GM23338 (cell line): ENCODE measurements at regions not wholly inside any gene's neighbourhood (a gene's known extent, or its start where the extent isn't known, plus 50 kb on each side); places are given as distances from the start of the nearest gene placed in this dataset.

Source experiments
- ATAC-seq: fragments of 200-7000 bp; cut with Tn5 transposase; 3 replicates; pipeline ENCODE4 v1.9.1; 2020
- DNase-seq: peaks from one replicate; pipeline ENCODE4 v3.0.0-alpha.2; 2015; ENCODE audit warnings: low spot score
- H2AFZ ChIP-seq: fragments of 200-600 bp; sonication (generic); 2 replicates; pipeline ENCODE4 v1.8.0; 2016; ENCODE audit warnings: antibody characterized with exemption, mild to moderate bottlenecking, moderate library complexity
- H3F3A ChIP-seq: fragments of 200-600 bp; sonication (generic); replicated peaks from 2 replicates; pipeline ENCODE4 v1.8.0; 2017; ENCODE audit warnings: antibody characterized with exemption, mixed run types, low read depth
- H3K27ac ChIP-seq: fragments of 200-600 bp; sonication (generic); 2 replicates; pipeline ENCODE4 v1.6.1; 2016; ENCODE audit warnings: low read depth
- H3K27me3 ChIP-seq: fragments of 200-600 bp; sonication (generic); 2 replicates; pipeline ENCODE4 v1.8.0; 2016; ENCODE audit warnings: mild to moderate bottlenecking, mixed run types, moderate library complexity; ENCODE audit not compliant: insufficient read depth
- H3K36me3 ChIP-seq: fragments of 200-600 bp; sonication (generic); 2 replicates; pipeline ENCODE4 v1.8.0; 2016; ENCODE audit warnings: mild to moderate bottlenecking; ENCODE audit not compliant: insufficient read depth
- H3K4me1 ChIP-seq: fragments of 200-600 bp; sonication (generic); 2 replicates; pipeline ENCODE4 v1.8.0; 2016; ENCODE audit warnings: mild to moderate bottlenecking, moderate library complexity; ENCODE audit not compliant: insufficient read depth
- H3K4me2 ChIP-seq: fragments of 200-600 bp; sonication (generic); 2 replicates; pipeline ENCODE4 v1.7.1; 2017; ENCODE audit warnings: mixed run types
- H3K4me3 ChIP-seq: fragments of 200-600 bp; sonication (generic); 2 replicates; pipeline ENCODE4 v1.6.1; 2016; ENCODE audit warnings: mixed run types
- H3K79me2 ChIP-seq: fragments of 200-600 bp; sonication (generic); replicated peaks from 2 replicates; pipeline ENCODE4 v1.8.0; 2017; ENCODE audit warnings: mild to moderate bottlenecking; ENCODE audit not compliant: insufficient read depth
- H3K9me2 ChIP-seq: fragments of 200-600 bp; sonication (generic); 2 replicates; pipeline ENCODE4 v1.8.0; 2017; ENCODE audit not compliant: insufficient read depth
- H4K20me1 ChIP-seq: fragments of 200-600 bp; sonication (generic); replicated peaks from 2 replicates; pipeline ENCODE4 v1.8.0; 2017; ENCODE audit warnings: mild to moderate bottlenecking; ENCODE audit not compliant: insufficient read depth
- H3K27ac Mint-ChIP-seq: 2 replicates; pipeline ENCODE4 v1.8.0; 2020; ENCODE audit warnings: inconsistent platforms, mild to moderate bottlenecking, moderate library complexity, mixed read lengths
- H3K27me3 Mint-ChIP-seq: 3 replicates; pipeline ENCODE4 v1.8.0; 2022; ENCODE audit warnings: low read depth, mild to moderate bottlenecking, moderate library complexity, mixed read lengths, inconsistent platforms; ENCODE audit not compliant: insufficient read depth, poor library complexity
- H3K36me3 Mint-ChIP-seq: 3 replicates; pipeline ENCODE4 v1.8.0; 2021; ENCODE audit warnings: low read depth, mild to moderate bottlenecking, inconsistent platforms, moderate library complexity, mixed read lengths
- H3K4me1 Mint-ChIP-seq: 3 replicates; pipeline ENCODE4 v1.8.0; 2020; ENCODE audit warnings: mild to moderate bottlenecking, inconsistent platforms, mixed read lengths
- H3K4me3 Mint-ChIP-seq: 3 replicates; pipeline ENCODE4 v1.8.0; 2021; ENCODE audit warnings: moderate library complexity, mild to moderate bottlenecking, inconsistent platforms, mixed read lengths
- H3K9me3 Mint-ChIP-seq: 3 replicates; pipeline ENCODE4 v1.8.0; 2020; ENCODE audit warnings: moderate library complexity, mild to moderate bottlenecking, inconsistent platforms, mixed read lengths
- CREB1 ChIP-seq: fragments of 250-450 bp; sonication (Bioruptor Pico); IDR thresholded peaks from 2 replicates; pipeline ENCODE4 v1.5.0; 2020; ENCODE audit warnings: low read depth, mild to moderate bottlenecking, moderate library complexity
- EZH2 ChIP-seq: fragments of 200-600 bp; sonication (generic); IDR thresholded peaks from one replicate; pipeline ENCODE4 v1.8.0; 2017; ENCODE audit warnings: antibody characterized with exemption, mild to moderate bottlenecking, low read depth; ENCODE audit not compliant: unreplicated experiment
- EZH2phosphoT487 ChIP-seq: fragments of 200-600 bp; sonication (generic); IDR thresholded peaks from one replicate; pipeline ENCODE4 v1.8.1; 2018; ENCODE audit warnings: antibody characterized with exemption; ENCODE audit not compliant: unreplicated experiment
- JUNB ChIP-seq: IDR thresholded peaks from one replicate; pipeline ENCODE4 v1.6.1; 2016; ENCODE audit warnings: antibody characterized with exemption; ENCODE audit not compliant: unreplicated experiment
- NANOG ChIP-seq: IDR thresholded peaks from 2 replicates; pipeline ENCODE4 v1.6.1; 2016; ENCODE audit warnings: antibody characterized with exemption, borderline replicate concordance
- POLR2AphosphoS5 ChIP-seq: IDR thresholded peaks from 2 replicates; pipeline ENCODE4 v1.6.1; 2016; ENCODE audit warnings: antibody characterized with exemption, low read depth
- STAT1 ChIP-seq: IDR thresholded peaks from one replicate; pipeline ENCODE4 v1.6.1; 2016; ENCODE audit warnings: antibody characterized with exemption; ENCODE audit not compliant: unreplicated experiment
- ZNF114 ChIP-seq: fragments of 250-450 bp; sonication (Bioruptor Pico); IDR thresholded peaks from 2 replicates; pipeline ENCODE4 v1.5.0; 2020; ENCODE audit warnings: mild to moderate bottlenecking, moderate library complexity
- ZNF331 ChIP-seq: fragments of 250-450 bp; sonication (Bioruptor Pico); IDR thresholded peaks from 2 replicates; pipeline ENCODE4 v1.5.0; 2020; ENCODE audit warnings: low read depth, mild to moderate bottlenecking, moderate library complexity
- TF ChIP-seq, protein P1 (sequence below): IDR thresholded peaks from one replicate; pipeline ENCODE4 v1.6.1; 2018; ENCODE audit warnings: antibody characterized with exemption; ENCODE audit not compliant: unreplicated experiment
- TF ChIP-seq, protein P2 (sequence below): IDR thresholded peaks from 2 replicates; pipeline ENCODE4 v1.6.1; 2016; ENCODE audit warnings: antibody characterized with exemption
- TF ChIP-seq, protein P3 (sequence below): fragments of 250-450 bp; sonication (Bioruptor Pico); IDR thresholded peaks from 2 replicates; pipeline ENCODE4 v1.5.0; 2020; ENCODE audit warnings: mild to moderate bottlenecking, moderate library complexity

DNA sequence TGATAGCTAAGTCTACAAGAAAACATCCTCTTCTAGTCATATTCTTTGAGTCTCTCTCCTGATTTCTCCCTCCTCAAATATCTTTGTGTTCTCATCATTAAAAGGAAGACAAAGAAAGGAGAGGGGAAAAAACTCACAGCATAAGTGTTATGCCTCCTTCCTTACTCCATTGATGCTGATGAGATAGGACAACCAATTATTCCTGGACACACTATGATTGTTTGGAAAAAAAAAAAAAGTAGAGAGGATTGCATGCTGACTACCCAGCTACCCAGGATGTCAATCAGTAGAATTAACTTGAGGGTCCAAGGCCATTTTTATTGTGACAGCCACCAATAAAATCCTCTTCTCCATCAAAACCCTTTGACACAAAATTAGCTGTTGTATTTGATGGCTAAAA is 299.1 kb upstream of the CDH8 start:
- H3K9me2 ChIP-seq, result no peaks in the 10 kb centered on the region
- TF ChIP-seq JUNB (no peak), ZNF114 (CRISPR knock-in tag) (no peak), POLR2AphosphoS5 (no peak), EZH2 (no peak), ZNF331 (no peak), NANOG (no peak), CREB1 (CRISPR knock-in tag) (no peak), EZH2phosphoT487 (no peak), STAT1 (no peak)
- TF ChIP-seq, protein P1, sequence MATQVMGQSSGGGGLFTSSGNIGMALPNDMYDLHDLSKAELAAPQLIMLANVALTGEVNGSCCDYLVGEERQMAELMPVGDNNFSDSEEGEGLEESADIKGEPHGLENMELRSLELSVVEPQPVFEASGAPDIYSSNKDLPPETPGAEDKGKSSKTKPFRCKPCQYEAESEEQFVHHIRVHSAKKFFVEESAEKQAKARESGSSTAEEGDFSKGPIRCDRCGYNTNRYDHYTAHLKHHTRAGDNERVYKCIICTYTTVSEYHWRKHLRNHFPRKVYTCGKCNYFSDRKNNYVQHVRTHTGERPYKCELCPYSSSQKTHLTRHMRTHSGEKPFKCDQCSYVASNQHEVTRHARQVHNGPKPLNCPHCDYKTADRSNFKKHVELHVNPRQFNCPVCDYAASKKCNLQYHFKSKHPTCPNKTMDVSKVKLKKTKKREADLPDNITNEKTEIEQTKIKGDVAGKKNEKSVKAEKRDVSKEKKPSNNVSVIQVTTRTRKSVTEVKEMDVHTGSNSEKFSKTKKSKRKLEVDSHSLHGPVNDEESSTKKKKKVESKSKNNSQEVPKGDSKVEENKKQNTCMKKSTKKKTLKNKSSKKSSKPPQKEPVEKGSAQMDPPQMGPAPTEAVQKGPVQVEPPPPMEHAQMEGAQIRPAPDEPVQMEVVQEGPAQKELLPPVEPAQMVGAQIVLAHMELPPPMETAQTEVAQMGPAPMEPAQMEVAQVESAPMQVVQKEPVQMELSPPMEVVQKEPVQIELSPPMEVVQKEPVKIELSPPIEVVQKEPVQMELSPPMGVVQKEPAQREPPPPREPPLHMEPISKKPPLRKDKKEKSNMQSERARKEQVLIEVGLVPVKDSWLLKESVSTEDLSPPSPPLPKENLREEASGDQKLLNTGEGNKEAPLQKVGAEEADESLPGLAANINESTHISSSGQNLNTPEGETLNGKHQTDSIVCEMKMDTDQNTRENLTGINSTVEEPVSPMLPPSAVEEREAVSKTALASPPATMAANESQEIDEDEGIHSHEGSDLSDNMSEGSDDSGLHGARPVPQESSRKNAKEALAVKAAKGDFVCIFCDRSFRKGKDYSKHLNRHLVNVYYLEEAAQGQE, result no peak
- TF ChIP-seq, protein P2, sequence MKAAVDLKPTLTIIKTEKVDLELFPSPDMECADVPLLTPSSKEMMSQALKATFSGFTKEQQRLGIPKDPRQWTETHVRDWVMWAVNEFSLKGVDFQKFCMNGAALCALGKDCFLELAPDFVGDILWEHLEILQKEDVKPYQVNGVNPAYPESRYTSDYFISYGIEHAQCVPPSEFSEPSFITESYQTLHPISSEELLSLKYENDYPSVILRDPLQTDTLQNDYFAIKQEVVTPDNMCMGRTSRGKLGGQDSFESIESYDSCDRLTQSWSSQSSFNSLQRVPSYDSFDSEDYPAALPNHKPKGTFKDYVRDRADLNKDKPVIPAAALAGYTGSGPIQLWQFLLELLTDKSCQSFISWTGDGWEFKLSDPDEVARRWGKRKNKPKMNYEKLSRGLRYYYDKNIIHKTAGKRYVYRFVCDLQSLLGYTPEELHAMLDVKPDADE, result no peak
- TF ChIP-seq, protein P3, sequence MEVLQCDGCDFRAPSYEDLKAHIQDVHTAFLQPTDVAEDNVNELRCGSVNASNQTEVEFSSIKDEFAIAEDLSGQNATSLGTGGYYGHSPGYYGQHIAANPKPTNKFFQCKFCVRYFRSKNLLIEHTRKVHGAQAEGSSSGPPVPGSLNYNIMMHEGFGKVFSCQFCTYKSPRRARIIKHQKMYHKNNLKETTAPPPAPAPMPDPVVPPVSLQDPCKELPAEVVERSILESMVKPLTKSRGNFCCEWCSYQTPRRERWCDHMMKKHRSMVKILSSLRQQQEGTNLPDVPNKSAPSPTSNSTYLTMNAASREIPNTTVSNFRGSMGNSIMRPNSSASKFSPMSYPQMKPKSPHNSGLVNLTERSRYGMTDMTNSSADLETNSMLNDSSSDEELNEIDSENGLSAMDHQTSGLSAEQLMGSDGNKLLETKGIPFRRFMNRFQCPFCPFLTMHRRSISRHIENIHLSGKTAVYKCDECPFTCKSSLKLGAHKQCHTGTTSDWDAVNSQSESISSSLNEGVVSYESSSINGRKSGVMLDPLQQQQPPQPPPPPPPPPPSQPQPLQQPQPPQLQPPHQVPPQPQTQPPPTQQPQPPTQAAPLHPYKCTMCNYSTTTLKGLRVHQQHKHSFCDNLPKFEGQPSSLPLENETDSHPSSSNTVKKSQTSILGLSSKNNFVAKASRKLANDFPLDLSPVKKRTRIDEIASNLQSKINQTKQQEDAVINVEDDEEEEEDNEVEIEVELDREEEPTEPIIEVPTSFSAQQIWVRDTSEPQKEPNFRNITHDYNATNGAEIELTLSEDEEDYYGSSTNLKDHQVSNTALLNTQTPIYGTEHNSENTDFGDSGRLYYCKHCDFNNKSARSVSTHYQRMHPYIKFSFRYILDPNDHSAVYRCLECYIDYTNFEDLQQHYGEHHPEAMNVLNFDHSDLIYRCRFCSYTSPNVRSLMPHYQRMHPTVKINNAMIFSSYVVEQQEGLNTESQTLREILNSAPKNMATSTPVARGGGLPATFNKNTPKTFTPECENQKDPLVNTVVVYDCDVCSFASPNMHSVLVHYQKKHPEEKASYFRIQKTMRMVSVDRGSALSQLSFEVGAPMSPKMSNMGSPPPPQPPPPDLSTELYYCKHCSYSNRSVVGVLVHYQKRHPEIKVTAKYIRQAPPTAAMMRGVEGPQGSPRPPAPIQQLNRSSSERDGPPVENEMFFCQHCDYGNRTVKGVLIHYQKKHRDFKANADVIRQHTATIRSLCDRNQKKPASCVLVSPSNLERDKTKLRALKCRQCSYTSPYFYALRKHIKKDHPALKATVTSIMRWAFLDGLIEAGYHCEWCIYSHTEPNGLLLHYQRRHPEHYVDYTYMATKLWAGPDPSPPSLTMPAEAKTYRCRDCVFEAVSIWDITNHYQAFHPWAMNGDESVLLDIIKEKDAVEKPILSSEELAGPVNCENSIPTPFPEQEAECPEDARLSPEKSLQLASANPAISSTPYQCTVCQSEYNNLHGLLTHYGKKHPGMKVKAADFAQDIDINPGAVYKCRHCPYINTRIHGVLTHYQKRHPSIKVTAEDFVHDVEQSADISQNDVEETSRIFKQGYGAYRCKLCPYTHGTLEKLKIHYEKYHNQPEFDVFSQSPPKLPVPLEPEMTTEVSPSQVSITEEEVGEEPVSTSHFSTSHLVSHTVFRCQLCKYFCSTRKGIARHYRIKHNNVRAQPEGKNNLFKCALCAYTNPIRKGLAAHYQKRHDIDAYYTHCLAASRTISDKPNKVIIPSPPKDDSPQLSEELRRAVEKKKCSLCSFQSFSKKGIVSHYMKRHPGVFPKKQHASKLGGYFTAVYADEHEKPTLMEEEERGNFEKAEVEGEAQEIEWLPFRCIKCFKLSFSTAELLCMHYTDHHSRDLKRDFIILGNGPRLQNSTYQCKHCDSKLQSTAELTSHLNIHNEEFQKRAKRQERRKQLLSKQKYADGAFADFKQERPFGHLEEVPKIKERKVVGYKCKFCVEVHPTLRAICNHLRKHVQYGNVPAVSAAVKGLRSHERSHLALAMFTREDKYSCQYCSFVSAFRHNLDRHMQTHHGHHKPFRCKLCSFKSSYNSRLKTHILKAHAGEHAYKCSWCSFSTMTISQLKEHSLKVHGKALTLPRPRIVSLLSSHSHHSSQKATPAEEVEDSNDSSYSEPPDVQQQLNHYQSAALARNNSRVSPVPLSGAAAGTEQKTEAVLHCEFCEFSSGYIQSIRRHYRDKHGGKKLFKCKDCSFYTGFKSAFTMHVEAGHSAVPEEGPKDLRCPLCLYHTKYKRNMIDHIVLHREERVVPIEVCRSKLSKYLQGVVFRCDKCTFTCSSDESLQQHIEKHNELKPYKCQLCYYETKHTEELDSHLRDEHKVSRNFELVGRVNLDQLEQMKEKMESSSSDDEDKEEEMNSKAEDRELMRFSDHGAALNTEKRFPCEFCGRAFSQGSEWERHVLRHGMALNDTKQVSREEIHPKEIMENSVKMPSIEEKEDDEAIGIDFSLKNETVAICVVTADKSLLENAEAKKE (CRISPR knock-in tag), result no peak
- no peaks in the 10 kb centered on the region for H3K4me1 ChIP-seq
- Mint-ChIP-seq H3K4me1 (no peaks in the 10 kb centered on the region), H3K9me3 (no peaks in the 10 kb centered on the region), H3K4me3 (no peak overlapping the region), H3K27me3 (no peaks in the 10 kb centered on the region), H3K27ac (no peak overlapping the region), H3K36me3 (no peaks in the 10 kb centered on the region)
- no peak overlapping the region for H2AFZ ChIP-seq
- no peak overlapping the region for H3K4me2 ChIP-seq
- H3F3A ChIP-seq, result no peaks in the 10 kb centered on the region
- no peaks in the 10 kb centered on the region for H3K79me2 ChIP-seq
- no peaks in the 10 kb centered on the region for H3K36me3 ChIP-seq
- no peak for DNase-seq
- ATAC-seq, result no peak
- H3K4me3 ChIP-seq, result no peak overlapping the region
- H3K27me3 ChIP-seq, result no peaks in the 10 kb centered on the region
- H3K27ac ChIP-seq, result no peak overlapping the region
- H4K20me1 ChIP-seq, result no peaks in the 10 kb centered on the region
